ENCODE measurements at regions not wholly inside any gene's neighbourhood (a gene's known extent, or its start where the extent isn't known, plus 50 kb on each side); places are given as distances from the start of the nearest gene placed in this dataset.

- no peak for TF ChIP-seq ZNF114 (CRISPR knock-in tag; IDR thresholded peaks at IDR 0.05)
- no peak for TF ChIP-seq NANOG (IDR thresholded peaks at IDR 0.05; ENCODE audit: borderline replicate concordance)
- TF ChIP-seq REST (IDR thresholded peaks at IDR 0.05; ENCODE audit: unreplicated experiment), result no peak
- no peak for TF ChIP-seq CREB1 (CRISPR knock-in tag; IDR thresholded peaks at IDR 0.05; ENCODE audit: low read depth)
- TF ChIP-seq STAT1 (IDR thresholded peaks at IDR 0.05; ENCODE audit: unreplicated experiment), result no peak
- no peak for TF ChIP-seq EZH2 (IDR thresholded peaks at IDR 0.05; ENCODE audit: low read depth, unreplicated experiment)
- TF ChIP-seq ETS1 (IDR thresholded peaks at IDR 0.05), result no peak
- TF ChIP-seq ZNF331 (CRISPR knock-in tag; IDR thresholded peaks at IDR 0.05; ENCODE audit: low read depth), result no peak
- no peak for TF ChIP-seq CTCF (conservative IDR thresholded peaks at IDR 0.05; ENCODE audit: low read depth in 2 of 2)
Observed at GRCh38 chrX:9221781-9222180, 187.9 kb upstream of the FAM9B start.

GRCh38 chrX:9222299-9222698, 188.4 kb upstream of the FAM9B start:
- Histone ChIP-seq H3F3A (replicated peaks; ENCODE audit: low read depth) (no peaks in the 10 kb centered on the region), H3K79me2 (replicated peaks; ENCODE audit: insufficient read depth) (no peaks in the 10 kb centered on the region), H3K4me1 (ENCODE audit: insufficient read depth) (no peaks in the 10 kb centered on the region), H3K4me2 (no peak overlapping the region), H2AFZ (peak overlapping the region; percentile 81; the same call in 1 of the 2 replicates), H3K27me3 (ENCODE audit: insufficient read depth) (no peaks in the 10 kb centered on the region), H3K4me3 (no peak overlapping the region), H3K36me3 (ENCODE audit: insufficient read depth) (no peaks in the 10 kb centered on the region), H3K27ac (ENCODE audit: low read depth) (no peak overlapping the region), H4K20me1 (replicated peaks; ENCODE audit: insufficient read depth) (no peaks in the 10 kb centered on the region), H3K9me2 (ENCODE audit: insufficient read depth) (no peaks in the 10 kb centered on the region)
- Mint-ChIP-seq H3K36me3 (ENCODE audit: low read depth) (peaks cover 14% of the 10 kb centered on the region; the same call in 2 of the 3 replicates), H3K9me3 (peaks cover 16% of the 10 kb centered on the region), H3K27ac (no peak overlapping the region), H3K27me3 (ENCODE audit: insufficient read depth, low read depth, poor library complexity) (peaks cover 2% of the 10 kb centered on the region), H3K4me1 (peaks cover 6% of the 10 kb centered on the region; the same call in 2 of the 3 replicates), H3K4me3 (no peak overlapping the region)
- ATAC-seq, result no peak
- DNase-seq (ENCODE audit: low spot score), result no peak
- no peak for TF ChIP-seq POLR2AphosphoS5 (IDR thresholded peaks at IDR 0.05; ENCODE audit: low read depth)
- TF ChIP-seq NANOG (IDR thresholded peaks at IDR 0.05; ENCODE audit: borderline replicate concordance), result no peak

More at GRCh38 chrX:9221781-9222180, 187.9 kb upstream of the FAM9B start:
- Mint-ChIP-seq H3K4me3 (no peak overlapping the region), H3K27me3 (ENCODE audit: insufficient read depth, low read depth, poor library complexity) (peaks cover 2% of the 10 kb centered on the region), H3K36me3 (ENCODE audit: low read depth) (peaks cover 14% of the 10 kb centered on the region; the same call in 2 of the 3 replicates), H3K9me3 (peaks cover 16% of the 10 kb centered on the region), H3K27ac (no peak overlapping the region), H3K4me1 (peaks cover 6% of the 10 kb centered on the region; the same call in 2 of the 3 replicates)
- Histone ChIP-seq H3F3A (replicated peaks; ENCODE audit: low read depth) (no peaks in the 10 kb centered on the region), H2AFZ (no peak overlapping the region), H3K27ac (ENCODE audit: low read depth) (no peak overlapping the region), H3K9me2 (ENCODE audit: insufficient read depth) (no peaks in the 10 kb centered on the region), H3K4me1 (ENCODE audit: insufficient read depth) (no peaks in the 10 kb centered on the region), H3K36me3 (ENCODE audit: insufficient read depth) (no peaks in the 10 kb centered on the region), H3K4me2 (no peak overlapping the region), H3K79me2 (replicated peaks; ENCODE audit: insufficient read depth) (no peaks in the 10 kb centered on the region), H3K4me3 (no peak overlapping the region), H3K27me3 (ENCODE audit: insufficient read depth) (no peaks in the 10 kb centered on the region), H4K20me1 (replicated peaks; ENCODE audit: insufficient read depth) (no peaks in the 10 kb centered on the region)
- ATAC-seq (no peak), DNase-seq (ENCODE audit: low spot score) (no peak)

Data from GM23338 (cell line).